Lung microvascular endothelial cell (primary cell): ENCODE measurements at regions not wholly inside any gene's neighbourhood (a gene's known extent, or its start where the extent isn't known, plus 50 kb on each side); places are given as distances from the start of the nearest gene placed in this dataset.

ENCODE experiments used
- DNase-seq, 2 donors: peaks; one replicate each; pipeline versions ENCODE4 v3.0.0 to v3.0.0-alpha.2; 2010; ENCODE audit warnings: low read depth in 2 of 2

DNA sequence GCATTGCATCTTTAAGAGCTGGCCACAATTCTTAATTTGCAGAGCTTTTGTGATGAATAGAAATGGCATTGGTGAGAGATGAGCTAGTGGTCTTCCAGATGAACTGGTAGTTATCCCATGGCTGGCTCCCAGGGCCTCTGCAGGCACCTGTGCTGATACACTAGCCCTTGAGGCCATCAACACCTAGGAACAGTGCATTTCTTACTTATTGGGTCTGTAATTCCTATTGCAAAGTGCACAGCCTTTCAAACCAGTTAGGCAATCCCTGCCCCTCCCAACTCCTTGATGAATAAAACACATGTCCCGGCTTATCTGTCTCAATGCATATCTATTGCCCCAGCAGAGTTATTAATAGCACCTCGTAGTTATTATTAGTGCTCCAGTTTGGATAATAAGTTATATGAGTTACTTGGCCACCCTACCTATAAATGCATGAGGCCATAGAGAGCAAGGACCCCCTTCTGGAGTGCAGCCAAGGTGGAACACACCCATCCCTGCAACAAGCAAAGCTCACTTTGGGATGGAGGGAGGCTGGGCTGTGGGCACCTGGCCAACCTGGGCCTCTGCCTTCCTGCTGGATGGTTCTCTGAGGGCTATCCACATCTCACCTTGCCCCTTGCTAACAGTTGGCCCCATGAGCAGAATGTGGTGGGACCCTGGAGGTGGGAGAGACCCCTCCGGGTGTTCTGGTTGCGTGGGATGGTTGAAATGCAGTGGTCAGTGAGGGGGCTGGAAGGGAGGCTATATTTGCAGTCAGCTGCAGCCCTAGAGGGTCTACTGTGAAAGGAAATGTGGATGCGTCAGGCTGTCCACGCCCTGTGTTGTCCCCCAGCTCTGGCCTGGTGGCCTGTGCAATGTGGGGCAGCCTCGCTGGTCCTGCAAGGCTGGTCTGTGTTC, 455.9 kb upstream of the HS6ST1 start:
- DNase-seq: no peak

GRCh38 chr2:128775217-128775913, 456.7 kb upstream of the HS6ST1 start:
- DNase-seq: no peak

- DNase-seq: no peak
Measured at GRCh38 chr2:128775914-128776285, 457.2 kb upstream of the HS6ST1 start.

GRCh38 chr2:128776461-128777195, 458.0 kb upstream of the HS6ST1 start:
- no peak for DNase-seq

DNA sequence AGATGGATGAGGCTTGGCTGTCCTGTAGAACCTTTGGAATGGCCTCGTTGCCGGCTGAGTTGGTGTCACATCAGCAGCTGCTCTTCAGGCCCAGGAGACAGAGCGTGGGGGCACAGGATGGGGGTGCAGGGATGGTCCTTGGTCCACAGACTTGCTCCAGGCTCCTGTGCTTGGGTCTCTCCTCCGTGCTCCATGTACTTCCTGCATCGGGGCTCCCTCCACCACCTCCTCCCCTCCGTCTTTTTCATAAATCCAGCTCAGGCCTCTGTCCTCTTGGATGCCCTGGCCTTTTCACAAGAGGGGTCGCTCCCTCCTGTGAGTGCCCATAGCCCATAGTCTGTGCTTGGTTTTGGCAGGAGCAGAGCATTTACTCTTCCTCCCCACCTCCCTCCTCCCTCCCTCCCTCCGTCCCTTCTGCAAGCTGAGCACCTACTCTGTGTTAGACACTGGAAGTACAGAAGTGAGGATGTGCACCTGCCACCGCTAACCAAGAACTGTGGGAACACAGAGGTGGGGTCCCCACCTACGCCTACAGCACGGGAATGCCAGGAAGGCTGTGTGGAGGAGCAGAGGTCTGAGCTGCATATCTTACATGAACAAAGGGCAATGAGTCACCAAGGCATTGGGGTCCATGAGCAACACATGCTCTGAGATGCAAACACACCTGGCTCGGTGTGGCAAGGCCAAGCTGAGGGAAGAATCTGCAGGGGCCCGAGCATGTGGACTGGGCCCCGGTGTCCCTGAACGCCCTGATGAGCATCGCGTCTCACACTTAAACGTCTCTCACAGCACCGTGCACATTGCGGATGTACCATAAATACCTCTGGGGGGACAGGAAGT, 458.7 kb upstream of the HS6ST1 start:
- DNase-seq: no peak

DNA sequence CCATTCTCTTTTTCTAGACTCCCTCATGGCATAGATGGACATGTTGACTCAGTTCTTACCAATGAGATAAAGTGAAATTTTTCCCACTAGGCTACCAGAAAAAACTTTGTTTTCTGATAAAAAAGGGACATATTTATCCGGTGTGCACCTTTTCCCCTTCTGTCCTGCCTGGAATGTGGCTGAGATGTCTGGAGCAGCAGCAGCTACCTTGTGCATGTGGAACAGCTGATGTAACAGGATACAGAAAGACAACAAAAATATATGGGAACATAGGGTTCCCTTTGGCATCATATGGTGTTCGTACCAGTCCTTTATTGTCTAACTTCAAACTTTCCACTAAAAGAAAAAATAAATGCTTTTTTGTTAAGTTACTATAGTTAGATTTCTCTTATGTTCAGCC, 460.2 kb upstream of the HS6ST1 start:
- no peak for DNase-seq

- no peak for DNase-seq
Measured at GRCh38 chr2:128779301-128780095, 460.8 kb upstream of the HS6ST1 start.

DNA sequence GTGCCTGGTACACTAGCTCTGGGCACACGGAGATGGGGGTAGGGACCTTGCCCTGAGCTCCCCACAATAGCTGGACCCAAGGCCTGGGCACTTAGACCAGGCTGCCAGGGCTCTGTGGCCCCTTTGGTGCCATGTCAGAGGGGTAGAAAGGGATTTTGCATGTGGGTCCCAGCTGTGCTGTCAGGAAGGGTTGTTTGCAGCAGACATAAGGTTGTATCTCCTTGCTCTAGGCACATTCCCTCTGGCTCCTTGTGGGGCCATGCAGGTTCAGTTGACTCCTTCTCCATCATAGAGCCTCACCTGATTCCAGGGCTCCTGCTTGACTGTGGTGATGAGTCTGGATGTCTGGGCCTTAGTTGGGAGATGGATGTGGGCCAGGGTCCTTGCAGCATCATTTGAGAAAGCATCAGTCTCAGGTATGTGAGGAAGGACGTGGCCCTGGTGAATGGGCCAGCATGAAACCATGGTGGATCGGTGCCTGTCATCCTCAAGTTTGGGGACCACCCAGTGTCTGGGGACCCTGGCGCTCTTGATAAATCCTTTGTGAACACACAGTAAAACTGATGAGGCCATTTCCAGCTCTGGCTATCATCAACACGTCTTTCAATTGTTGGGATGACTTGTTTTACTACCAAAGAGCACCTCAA, 461.9 kb upstream of the HS6ST1 start:
- DNase-seq: no peak

GRCh38 chr2:128781166-128781565, 462.5 kb upstream of the HS6ST1 start:
- DNase-seq: no peak

DNA sequence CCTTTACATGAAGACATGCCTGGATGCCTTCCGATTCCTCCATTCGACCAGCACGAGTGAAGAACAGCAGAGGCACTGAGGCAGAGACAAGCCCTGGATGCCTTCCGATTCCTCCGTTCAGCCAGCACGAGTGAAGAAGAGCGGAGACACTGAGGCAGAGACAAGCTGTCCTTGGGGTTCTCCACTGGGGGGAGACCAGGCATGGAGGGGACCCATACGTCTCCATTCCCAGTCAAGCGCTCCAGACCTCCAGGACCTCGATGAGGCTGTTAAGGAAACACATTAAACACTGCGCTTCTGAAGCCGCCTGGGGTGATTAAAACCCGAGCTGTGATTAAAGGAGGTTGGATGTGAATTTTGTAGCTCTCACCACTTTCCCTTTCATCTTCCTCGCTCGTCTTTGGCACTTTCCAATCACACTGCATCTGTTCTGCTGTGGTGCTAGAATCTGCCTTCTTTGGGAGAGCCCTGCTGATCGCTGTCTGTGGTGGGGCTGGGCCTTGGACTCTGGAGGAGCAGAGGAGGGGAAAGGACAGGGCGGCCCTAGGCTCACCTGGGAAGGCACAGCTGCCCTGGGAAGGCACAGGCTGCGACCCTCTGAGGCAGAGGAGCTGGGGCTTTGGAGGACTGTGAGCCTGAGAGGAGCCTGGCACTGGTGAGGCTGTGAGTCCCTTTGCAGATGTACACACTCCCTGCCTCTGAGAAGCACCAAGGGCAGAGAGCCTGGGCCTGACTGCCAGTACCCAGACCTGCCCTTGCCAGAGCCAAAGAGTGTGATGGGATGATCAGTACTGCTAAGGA, 463.1 kb upstream of the HS6ST1 start:
- DNase-seq: no peak

- no peak for DNase-seq
Measured at GRCh38 chr2:128782411-128783192, 463.9 kb upstream of the HS6ST1 start.

DNA sequence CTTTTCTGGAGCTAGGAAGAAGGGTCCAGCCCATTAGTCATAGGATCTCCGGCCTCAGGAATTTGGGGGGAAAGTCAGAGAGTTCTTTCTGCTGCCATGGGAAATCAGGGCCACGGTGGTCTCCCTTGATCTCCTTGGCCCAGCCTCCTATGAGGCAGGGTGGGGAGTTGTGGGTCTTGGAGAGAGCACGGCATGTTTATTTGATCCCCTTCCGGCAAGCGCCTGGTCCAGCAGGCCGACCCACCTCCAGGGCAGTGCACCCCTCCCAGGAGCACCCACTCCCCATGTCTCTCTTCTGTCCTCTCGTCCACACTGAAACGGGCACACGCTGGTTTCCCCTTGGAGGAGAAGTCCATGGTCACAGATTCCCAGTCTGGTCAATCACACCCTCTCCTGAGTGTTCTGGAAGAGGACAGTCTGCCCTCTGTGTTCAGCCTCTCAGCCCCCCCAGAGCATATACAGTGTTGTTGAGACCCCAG, 464.6 kb upstream of the HS6ST1 start:
- DNase-seq: no peak

DNA sequence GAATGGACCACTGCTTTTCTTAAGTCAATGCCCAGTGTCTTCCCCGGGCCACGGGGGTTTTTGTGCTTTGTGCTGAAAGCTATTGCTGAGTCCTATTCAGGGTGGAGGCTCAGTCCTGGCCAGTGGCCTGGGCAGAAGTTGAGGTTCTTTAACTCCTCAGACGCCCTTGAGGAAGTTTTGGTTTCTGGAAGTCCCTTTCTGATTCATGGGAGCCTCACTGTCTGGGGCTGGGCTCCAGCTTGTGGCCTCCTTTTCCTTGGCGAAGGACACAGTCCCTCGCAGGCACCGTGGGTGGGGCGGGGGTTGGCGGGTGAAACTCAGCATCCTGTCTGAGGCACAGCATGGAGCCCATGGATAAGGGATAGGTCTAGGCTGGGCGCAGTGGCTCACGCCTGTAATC, 465.2 kb upstream of the HS6ST1 start:
- no peak for DNase-seq

GRCh38 chr2:128784626-128785306, 466.1 kb upstream of the HS6ST1 start:
- no peak for DNase-seq

GRCh38 chr2:128786316-128786715, 467.6 kb upstream of the HS6ST1 start:
- DNase-seq: no peak

DNA sequence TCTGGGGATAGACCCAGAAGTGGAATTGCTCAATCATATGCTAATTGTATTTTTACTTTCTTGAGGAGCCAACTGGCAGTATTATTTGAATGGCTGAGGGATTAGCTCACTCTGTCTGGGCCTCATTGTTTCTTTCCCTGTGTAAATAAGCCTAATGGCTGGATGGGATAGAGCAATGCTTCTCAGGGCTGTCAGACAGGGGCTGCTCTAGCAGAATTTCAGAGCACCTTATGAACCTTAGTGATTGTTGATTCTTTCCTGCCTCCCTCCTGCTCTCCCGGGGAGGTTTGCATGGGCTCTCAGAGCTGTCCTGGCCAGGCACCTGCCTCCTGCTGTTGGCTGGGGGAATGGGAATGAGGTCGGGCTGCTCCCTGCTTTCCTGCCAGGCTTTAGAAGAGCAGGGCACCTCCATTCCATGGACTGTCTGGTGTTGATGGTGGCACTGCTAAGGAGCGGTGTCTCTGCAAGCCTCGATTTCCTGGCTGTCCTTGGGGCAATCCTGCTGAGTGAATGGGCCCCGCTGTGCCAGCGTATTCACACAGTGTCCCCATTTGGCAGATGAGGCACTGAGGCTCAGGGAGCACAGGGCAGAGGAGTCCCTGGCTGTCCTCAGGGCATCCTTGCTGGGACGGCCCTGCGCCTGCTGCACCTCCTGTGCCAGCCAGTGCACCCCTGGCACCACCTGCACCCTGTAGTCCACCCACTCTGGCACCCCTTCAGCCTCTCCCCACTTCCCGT, 468.2 kb upstream of the HS6ST1 start:
- DNase-seq: no peak

DNA sequence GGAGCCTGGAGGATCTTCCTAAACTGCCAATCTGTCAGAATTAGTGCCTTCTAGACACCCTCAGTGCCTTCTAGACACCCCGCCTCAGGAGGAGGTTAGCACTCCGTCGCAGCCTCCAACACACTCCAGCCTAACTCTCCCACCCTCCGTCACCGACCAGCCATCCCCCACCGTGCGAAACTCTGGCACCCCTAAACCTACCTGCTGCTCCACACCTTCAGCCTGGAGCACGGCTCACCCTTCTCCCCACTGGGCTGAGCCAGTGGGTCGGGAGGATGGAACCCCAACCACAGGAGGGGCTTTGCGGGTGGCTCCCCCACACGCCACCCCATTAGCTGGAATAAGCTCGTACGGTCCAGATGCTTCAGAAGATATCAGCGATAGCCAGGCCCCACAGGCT, 468.9 kb upstream of the HS6ST1 start:
- no peak for DNase-seq
